MM.1S (cell line): ENCODE measurements at regions not wholly inside any gene's neighbourhood (a gene's known extent, or its start where the extent isn't known, plus 50 kb on each side); places are given as distances from the start of the nearest gene placed in this dataset.
"Not testable (repeated sequence)": the region's sequence is repeated elsewhere in the genome, so short reads cannot be mapped to it uniquely, and the experiment has no call there.

Source experiments
- EZH2 ChIP-seq: fragments of 300-600 bp; sonication (generic); optimal IDR thresholded peaks from 2 replicates; pipeline ENCODE3; 2017; ENCODE audit warnings: low read depth, mild to moderate bottlenecking, antibody characterized with exemption, low read length, mixed read lengths
- EZH2phosphoT487 ChIP-seq: fragments of 300-600 bp; sonication (generic); IDR thresholded peaks from 2 replicates; pipeline ENCODE4 v1.6.1; 2018; ENCODE audit warnings: antibody characterized with exemption, low read length
- TF ChIP-seq, protein P1 (sequence below): fragments of 300-600 bp; sonication (generic); IDR thresholded peaks from 2 replicates; pipeline ENCODE4 v1.5.1; 2016; ENCODE audit warnings: antibody characterized with exemption, low read length, mixed read lengths

DNA sequence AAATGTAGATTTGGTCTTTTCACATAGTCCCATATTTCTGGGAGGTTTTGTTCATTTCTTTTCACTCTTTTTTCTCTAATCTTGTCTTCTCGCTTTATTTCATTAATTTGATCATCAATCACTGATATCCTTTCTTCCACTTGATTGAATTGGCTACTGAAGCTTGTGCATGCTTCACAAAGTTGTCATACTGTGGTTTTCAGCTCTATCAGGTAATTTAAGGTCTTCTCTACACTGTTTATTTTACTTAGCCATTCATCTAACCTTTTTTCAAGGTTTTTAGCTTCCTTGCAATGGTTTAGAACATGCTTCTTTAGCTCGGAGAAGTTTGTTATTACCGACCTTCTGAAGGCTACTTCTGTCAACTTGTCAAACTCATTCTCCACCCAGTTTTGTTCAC is 51.6 kb upstream of the FSIP2 start:
- TF ChIP-seq, protein P1, sequence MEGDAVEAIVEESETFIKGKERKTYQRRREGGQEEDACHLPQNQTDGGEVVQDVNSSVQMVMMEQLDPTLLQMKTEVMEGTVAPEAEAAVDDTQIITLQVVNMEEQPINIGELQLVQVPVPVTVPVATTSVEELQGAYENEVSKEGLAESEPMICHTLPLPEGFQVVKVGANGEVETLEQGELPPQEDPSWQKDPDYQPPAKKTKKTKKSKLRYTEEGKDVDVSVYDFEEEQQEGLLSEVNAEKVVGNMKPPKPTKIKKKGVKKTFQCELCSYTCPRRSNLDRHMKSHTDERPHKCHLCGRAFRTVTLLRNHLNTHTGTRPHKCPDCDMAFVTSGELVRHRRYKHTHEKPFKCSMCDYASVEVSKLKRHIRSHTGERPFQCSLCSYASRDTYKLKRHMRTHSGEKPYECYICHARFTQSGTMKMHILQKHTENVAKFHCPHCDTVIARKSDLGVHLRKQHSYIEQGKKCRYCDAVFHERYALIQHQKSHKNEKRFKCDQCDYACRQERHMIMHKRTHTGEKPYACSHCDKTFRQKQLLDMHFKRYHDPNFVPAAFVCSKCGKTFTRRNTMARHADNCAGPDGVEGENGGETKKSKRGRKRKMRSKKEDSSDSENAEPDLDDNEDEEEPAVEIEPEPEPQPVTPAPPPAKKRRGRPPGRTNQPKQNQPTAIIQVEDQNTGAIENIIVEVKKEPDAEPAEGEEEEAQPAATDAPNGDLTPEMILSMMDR, result not testable (repeated sequence)
- not testable (repeated sequence) for TF ChIP-seq EZH2phosphoT487, EZH2
